ENCODE measurements at regions not wholly inside any gene's neighbourhood (a gene's known extent, or its start where the extent isn't known, plus 50 kb on each side); places are given as distances from the start of the nearest gene placed in this dataset.

GRCh38 chr6:84526631-84527030 is 237.8 kb downstream of the TBX18 start:
- TF ChIP-seq, protein P1, sequence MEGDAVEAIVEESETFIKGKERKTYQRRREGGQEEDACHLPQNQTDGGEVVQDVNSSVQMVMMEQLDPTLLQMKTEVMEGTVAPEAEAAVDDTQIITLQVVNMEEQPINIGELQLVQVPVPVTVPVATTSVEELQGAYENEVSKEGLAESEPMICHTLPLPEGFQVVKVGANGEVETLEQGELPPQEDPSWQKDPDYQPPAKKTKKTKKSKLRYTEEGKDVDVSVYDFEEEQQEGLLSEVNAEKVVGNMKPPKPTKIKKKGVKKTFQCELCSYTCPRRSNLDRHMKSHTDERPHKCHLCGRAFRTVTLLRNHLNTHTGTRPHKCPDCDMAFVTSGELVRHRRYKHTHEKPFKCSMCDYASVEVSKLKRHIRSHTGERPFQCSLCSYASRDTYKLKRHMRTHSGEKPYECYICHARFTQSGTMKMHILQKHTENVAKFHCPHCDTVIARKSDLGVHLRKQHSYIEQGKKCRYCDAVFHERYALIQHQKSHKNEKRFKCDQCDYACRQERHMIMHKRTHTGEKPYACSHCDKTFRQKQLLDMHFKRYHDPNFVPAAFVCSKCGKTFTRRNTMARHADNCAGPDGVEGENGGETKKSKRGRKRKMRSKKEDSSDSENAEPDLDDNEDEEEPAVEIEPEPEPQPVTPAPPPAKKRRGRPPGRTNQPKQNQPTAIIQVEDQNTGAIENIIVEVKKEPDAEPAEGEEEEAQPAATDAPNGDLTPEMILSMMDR (IDR thresholded peaks at IDR 0.05; ENCODE audit: insufficient read depth, low read depth, low read length, missing control alignments) = no peak
- DNase-seq (ENCODE audit: low read depth) = no peak
- H3K4me3 ChIP-seq (ENCODE audit: low read length) = no peak overlapping the region

- DNase-seq (ENCODE audit: low read depth) = no peak
- no peak overlapping the region for H3K4me3 ChIP-seq (ENCODE audit: low read length)
- TF ChIP-seq, protein P1 (IDR thresholded peaks at IDR 0.05; ENCODE audit: insufficient read depth, low read depth, low read length, missing control alignments) = no peak
Observed at GRCh38 chr6:84525907-84526306, 238.5 kb downstream of the TBX18 start.

DNA sequence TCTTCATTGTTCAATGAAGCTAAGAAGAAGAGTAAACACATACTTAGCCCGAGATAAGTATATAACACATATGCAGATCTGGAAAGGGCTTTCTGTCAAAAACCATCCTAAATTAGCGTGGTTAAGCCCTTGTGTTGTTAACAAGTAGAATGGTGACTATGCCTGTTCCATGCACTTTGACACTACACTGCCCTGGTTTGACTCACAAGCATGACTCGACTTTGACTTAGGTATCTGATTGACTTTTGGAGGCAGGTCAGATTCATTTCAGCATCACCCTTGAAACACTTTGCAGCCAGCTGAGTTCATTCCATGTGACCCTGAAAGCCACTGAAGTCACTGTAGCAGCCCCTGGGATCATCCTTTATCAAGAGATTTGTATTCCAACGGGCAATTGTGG is 239.8 kb downstream of the TBX18 start:
- TF ChIP-seq, protein P1 (IDR thresholded peaks at IDR 0.05; ENCODE audit: insufficient read depth, low read depth, low read length, missing control alignments) = no peak
- no peak overlapping the region for H3K4me3 ChIP-seq (ENCODE audit: low read length)
- DNase-seq (ENCODE audit: low read depth) = peak; percentile 18

DNA sequence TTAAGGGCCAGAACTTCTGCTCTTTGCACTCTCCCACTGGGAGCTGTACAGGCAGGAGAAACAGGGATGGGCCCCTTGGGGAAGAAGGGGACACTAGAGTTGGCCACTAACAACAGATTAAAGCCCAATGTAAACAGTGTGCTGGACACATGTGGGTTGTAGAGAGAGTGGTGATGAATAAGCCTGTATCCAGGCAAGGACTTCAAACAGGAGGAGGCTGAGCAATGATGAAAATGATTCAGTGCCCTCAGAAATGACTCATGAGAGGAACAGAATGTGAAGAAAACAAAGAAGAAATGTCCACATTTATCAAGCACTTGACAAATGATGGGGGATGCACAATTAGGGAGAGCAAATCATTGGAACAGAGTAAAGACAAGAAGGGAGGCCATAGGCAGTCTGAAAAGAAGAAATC is 242.3 kb downstream of the TBX18 start:
- peak; percentile 76 for DNase-seq (ENCODE audit: low read depth)
- no peak overlapping the region for H3K4me3 ChIP-seq (ENCODE audit: low read length)
- TF ChIP-seq, protein P1 (IDR thresholded peaks at IDR 0.05; ENCODE audit: insufficient read depth, low read depth, low read length, missing control alignments) = no peak

DNA sequence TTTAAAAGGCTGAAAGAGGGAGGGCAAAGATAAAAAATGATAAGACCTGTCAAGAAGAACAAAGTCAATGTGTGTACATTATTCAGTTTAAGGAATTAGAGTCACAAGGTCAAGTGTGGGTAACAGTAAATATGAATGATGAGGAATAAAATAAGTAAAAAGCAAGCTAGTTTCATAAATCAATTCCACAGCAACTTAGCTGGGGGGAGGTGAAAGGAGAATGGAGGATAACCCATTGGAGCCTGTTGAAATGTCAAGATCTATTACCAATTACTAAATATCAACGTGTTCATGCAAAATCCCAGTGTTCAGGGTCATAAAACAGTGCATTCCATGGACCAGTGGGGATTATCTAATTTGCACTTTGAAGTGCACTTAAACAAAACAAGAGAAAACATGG is 242.9 kb downstream of the TBX18 start:
- DNase-seq (ENCODE audit: low read depth) = no peak
- TF ChIP-seq, protein P1 (IDR thresholded peaks at IDR 0.05; ENCODE audit: insufficient read depth, low read depth, low read length, missing control alignments) = no peak

GRCh38 chr6:84517741-84518530 is 246.5 kb downstream of the TBX18 start:
- TF ChIP-seq, protein P1 (IDR thresholded peaks at IDR 0.05; ENCODE audit: insufficient read depth, low read depth, low read length, missing control alignments) = no peak
- H3K4me3 ChIP-seq (ENCODE audit: low read length) = no peak overlapping the region

More for the DNA sequence above, 242.9 kb downstream of the TBX18 start:
- H3K4me3 ChIP-seq (ENCODE audit: low read length) = no peak overlapping the region

DNA sequence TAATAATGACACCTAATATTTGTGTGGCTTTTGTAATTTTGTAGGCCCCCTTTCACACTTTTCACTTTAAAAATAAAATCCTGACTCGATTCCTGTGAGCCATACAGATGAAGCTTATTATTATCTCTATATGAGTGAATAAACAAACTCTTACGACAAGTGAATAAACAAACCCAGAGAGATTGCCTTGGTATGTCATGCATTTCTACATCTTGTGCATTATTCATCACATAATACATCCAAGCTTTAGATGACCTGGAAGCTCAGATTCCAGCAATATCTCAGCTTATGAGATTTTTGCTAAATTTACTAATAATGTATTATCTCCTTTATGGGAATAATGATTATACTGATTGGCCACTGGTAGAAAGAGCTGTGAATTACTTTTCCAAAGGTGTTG is 248.2 kb downstream of the TBX18 start:
- no peak for DNase-seq (ENCODE audit: low read depth)
- TF ChIP-seq, protein P1 (IDR thresholded peaks at IDR 0.05; ENCODE audit: insufficient read depth, low read depth, low read length, missing control alignments) = no peak
- no peak overlapping the region for H3K4me3 ChIP-seq (ENCODE audit: low read length)

More at GRCh38 chr6:84517741-84518530, 246.5 kb downstream of the TBX18 start:
- DNase-seq (ENCODE audit: low read depth) = no peak
